IPS DF 4.7 (cell line): ENCODE measurements at regions not wholly inside any gene's neighbourhood (a gene's known extent, or its start where the extent isn't known, plus 50 kb on each side); places are given as distances from the start of the nearest gene placed in this dataset.
"Not testable (repeated sequence)": the region's sequence is repeated elsewhere in the genome, so short reads cannot be mapped to it uniquely, and the experiment has no call there.

ENCODE experiments used
- DNase-seq: peaks from one replicate; pipeline ENCODE4 v3.0.0-alpha.2; 2013; ENCODE audit warnings: low spot score; ENCODE audit errors: extremely low read depth

DNA sequence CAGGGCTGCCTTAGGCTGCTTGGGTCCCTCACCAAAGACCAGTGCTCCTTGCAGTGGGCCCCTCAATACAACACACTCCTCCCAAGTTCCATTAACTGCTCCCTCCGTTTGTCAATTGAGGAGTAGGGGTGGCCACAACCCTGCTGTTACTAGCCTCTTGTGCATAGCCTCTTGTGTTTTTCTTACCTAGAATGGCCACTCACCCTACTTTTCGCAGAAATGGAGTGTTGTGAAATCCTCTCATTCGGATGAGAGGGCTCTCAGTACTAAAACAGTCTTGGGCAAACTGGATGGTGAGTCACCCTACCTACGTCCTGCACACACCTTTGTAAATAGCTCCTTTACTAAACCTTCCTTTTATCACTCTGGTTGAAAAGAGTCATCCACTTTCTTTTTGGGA is 253.9 kb downstream of the OSR1 start:
- DNase-seq = no peak

DNA sequence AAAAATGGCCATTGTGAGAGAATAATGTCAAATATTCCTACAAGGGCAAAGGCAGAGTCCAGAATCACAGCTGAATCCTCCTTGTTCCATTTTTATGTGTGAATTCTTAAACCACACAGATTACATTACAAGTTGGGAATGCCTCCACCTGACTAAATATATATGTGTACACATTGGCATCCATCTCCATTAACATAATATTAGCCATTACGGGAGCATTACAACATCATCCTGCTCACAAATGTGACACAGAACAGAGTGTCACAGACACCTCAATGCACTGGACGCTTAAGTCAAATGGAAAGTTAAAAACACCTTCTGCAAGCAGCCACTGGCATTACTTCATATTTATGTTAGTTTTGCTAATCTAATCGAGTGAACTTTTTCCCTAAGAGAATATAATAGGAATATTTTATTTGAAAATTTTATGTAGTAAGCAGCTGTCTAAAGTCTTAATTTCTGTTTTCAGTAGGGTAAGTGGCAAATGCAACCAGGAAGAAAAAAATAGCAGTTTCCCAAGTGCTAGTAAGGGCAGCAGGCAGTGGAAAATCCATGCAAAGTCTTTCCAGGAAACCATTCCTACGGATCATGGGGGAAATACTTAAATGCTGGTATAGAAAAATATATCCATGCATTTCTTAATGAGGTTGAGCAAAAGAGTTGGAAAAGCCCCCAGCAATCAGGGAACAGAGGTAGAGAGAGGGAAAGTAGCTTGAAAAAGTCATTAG is 255.6 kb downstream of the OSR1 start:
- DNase-seq = no peak

GRCh38 chr2:19101968-19102367 is 256.5 kb downstream of the OSR1 start:
- DNase-seq = no peak

DNA sequence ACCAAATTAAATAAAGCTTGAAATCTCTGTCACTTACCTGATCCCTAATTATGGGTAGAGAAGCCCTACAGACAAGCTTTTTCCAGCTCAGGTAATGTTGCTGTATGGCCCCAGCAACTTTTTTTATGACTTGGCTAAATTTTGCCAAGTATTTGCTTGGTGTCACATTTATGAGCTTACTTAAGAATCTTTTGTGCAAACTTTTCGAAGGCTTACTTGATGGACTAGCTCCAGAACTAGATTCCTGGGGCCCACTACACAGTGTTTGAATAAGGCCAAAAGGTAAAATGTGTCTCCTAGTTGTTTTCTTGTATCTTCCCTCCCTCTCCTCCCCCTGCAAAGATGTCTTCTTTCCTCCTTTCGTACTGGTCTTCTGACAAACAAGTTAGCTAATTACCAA is 257.9 kb downstream of the OSR1 start:
- DNase-seq = no peak

- DNase-seq = no peak
Measured at GRCh38 chr2:19099181-19099580, 259.2 kb downstream of the OSR1 start.

- DNase-seq = no peak
Measured at GRCh38 chr2:19098467-19099160, 259.8 kb downstream of the OSR1 start.

DNA sequence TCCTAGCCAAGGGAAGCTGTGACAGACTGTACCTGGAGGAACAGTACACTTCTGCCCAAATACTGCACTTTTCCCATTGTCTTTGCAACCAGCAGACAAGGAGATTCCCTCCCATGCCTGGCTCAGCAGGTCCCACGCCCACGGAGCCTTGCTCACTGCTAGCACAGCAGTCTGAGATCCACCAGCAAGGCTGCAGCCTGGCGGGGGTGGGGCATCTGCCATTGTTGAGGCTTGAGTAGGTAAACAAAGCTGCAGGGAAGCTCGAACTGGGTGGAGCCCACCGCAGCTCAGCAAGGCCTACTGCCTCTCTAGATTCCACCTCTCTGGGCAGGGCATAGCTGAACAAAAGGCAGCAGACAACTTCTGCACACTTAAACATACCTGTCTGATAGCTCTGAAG is 268.9 kb downstream of the OSR1 start:
- DNase-seq = not testable (repeated sequence)

DNA sequence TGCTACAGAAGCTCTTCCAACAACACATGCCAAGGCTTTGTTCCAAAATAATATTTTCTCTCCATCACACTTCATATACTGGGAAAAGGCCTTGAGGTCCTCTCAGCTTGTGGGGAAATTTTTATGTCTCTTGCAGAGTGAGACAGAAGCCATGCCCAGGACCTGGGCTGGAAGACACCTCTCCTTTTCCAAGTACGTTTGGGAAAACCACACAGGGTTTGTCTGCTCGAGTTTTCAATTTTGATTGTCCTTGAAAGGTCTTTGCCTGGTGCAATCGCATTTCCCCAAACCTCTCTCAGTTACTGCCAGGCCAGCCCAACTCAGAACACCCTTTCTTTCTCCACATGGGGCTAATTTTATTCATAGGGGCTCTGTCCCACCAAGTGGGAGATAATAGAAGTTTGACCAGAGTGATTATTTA is 272.2 kb downstream of the OSR1 start:
- no peak for DNase-seq

- no peak for DNase-seq
Measured at GRCh38 chr2:19078709-19079108, 279.7 kb downstream of the OSR1 start.

- no peak for DNase-seq
Measured at GRCh38 chr2:19073522-19073921, 284.9 kb downstream of the OSR1 start.

- DNase-seq = no peak
Measured at GRCh38 chr2:19072161-19072560, 286.3 kb downstream of the OSR1 start.

DNA sequence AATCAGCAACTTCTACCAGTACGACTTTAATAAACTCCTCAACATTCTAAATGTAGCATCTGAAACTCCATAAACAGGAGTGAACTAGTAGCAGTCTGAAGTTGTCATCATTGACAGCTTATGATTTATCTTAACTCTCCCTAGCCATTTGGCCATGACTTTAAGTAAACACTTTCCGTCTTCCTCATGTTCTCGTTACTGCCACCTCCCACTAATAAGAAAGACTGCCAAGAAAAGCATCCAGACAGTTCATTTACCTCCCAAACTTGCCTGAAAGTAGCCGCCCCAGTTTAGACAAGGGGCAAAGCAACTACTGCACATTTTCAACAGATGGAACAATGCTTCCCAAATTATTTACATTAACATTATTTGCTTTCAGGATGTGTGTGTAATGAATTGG is 287.5 kb downstream of the OSR1 start:
- no peak for DNase-seq

GRCh38 chr2:19068206-19068605 is 290.2 kb downstream of the OSR1 start:
- DNase-seq = no peak

GRCh38 chr2:19062370-19062769 is 296.1 kb downstream of the OSR1 start:
- DNase-seq = no peak

- peak; percentile 44 for DNase-seq
Measured at GRCh38 chr2:19059076-19059475, 299.3 kb downstream of the OSR1 start.

- no peak for DNase-seq
Measured at GRCh38 chr2:19051203-19051831, 307.1 kb downstream of the OSR1 start.

GRCh38 chr2:19050354-19050753 is 308.1 kb downstream of the OSR1 start:
- DNase-seq = no peak

- DNase-seq = no peak
Measured at GRCh38 chr2:19048593-19049266, 309.7 kb downstream of the OSR1 start.

DNA sequence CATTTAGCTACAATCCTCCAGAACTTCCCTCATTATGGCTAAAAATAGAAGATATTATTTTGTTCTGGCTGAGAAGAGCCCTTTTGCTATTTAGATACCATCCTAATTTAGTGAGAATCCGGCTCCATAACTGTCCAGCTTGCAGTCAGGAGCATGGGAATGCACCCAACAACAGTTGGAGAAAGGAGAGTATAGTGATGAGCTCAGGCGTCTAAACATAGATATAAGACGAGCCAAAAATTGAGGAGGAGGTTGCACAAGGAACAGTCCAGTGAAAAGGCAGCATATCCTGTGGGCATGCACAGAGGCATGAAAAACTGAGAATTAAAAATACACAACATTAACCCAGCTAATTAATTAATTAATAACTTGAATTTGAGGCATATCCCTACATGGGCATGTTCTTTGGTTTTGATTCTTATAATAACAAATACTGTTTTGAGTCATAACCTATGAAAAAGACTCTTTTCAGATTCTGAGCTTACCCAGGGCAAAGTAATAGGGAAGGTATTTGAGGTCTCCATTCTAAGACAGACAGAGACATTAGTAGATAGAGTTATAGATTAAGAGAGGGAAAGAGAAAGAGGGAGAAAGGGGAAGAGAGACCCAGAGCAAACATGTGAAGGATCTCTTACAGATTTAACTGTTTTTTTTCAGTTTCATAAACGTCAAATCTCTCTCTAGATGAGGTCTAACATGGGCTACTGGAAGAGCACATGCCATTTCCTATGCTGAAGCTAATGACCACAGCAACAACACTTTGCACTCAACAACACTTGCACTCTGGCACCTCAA is 311.2 kb downstream of the OSR1 start:
- no peak for DNase-seq

DNA sequence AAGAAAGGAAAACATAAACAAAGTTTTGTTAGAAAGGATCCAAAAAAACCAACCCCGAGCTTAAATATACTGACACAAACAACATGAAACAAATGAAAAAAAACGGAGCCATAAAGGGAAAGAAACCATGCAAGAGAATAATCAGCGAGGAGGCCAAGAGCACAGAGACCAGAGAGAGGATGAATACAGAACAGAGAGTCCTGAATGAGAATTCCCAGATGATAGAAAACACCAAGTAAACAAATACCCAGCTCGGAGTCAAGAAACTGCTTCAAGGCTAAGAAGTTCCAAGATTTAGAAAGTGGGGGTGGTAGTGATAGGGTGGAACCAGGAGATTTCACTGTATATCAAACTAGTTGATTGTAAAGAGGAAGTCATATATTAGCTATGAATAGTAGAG is 313.3 kb downstream of the OSR1 start:
- no peak for DNase-seq

GRCh38 chr2:19043893-19044292 is 314.5 kb downstream of the OSR1 start:
- DNase-seq = no peak
